ENCODE measurements at regions not wholly inside any gene's neighbourhood (a gene's known extent, or its start where the extent isn't known, plus 50 kb on each side); places are given as distances from the start of the nearest gene placed in this dataset.

DNA sequence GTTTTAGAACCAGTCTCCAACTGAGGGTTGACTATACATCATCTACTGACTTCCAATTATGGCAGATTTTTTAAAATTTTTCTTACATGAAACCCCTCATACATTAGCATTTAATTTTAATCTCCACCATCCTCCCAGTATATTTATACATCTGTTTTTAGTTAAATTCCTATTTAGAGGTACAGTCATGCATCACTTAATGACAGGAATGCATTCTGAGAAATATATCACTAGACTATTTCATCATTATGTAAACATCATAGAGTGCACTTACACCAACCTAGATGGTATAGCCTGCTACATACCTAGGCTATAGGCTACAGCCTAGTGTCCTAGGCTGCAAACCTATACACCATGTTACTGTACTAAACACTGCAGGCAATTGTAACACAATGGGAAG is 316.7 kb upstream of the MARCKS start:
- Histone ChIP-seq H3K9me3 (no peaks in the 10 kb centered on the region), H3K27me3 (no peaks in the 10 kb centered on the region), H3K4me1 (no peaks in the 10 kb centered on the region), H3K27ac (no peak overlapping the region), H3K36me3 (no peaks in the 10 kb centered on the region), H3K4me3 (no peak overlapping the region)
- DNase-seq (ENCODE audit: low spot score in 2 of 2) = no peak
- no peak for TF ChIP-seq POLR2A (IDR thresholded peaks at IDR 0.05)
- TF ChIP-seq POLR2AphosphoS5 (IDR thresholded peaks at IDR 0.05) = no peak
- TF ChIP-seq, protein P1, sequence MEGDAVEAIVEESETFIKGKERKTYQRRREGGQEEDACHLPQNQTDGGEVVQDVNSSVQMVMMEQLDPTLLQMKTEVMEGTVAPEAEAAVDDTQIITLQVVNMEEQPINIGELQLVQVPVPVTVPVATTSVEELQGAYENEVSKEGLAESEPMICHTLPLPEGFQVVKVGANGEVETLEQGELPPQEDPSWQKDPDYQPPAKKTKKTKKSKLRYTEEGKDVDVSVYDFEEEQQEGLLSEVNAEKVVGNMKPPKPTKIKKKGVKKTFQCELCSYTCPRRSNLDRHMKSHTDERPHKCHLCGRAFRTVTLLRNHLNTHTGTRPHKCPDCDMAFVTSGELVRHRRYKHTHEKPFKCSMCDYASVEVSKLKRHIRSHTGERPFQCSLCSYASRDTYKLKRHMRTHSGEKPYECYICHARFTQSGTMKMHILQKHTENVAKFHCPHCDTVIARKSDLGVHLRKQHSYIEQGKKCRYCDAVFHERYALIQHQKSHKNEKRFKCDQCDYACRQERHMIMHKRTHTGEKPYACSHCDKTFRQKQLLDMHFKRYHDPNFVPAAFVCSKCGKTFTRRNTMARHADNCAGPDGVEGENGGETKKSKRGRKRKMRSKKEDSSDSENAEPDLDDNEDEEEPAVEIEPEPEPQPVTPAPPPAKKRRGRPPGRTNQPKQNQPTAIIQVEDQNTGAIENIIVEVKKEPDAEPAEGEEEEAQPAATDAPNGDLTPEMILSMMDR (IDR thresholded peaks at IDR 0.05) = no peak
- intact Hi-C loops (cut with DNase I; ENCODE audit: low total_unique reads) = no loop called here

DNA sequence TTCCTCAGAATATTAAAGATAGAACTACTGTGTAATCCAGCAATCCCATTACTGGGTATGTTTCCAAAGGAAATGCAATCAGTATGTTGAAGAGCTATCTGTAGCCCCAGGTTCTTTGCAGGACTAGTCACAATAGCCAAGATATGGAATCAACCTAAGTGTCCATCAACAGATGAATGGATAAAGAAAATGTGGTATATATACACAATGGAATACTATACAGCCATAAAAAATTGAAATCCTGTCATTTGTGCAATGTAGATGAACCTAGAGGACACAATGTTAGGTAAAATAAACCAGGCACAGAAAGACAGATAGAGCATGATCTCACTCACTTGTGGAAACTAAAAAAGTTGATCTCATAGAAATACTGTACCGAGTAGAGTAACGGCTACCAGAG is 306.0 kb upstream of the MARCKS start:
- Histone ChIP-seq H3K9me3 (no peaks in the 10 kb centered on the region), H3K27ac (no peak overlapping the region), H3K4me3 (no peak overlapping the region), H3K36me3 (no peaks in the 10 kb centered on the region), H3K27me3 (no peaks in the 10 kb centered on the region), H3K4me1 (no peaks in the 10 kb centered on the region)
- DNase-seq (ENCODE audit: low spot score in 2 of 2) = no peak
- no peak for TF ChIP-seq POLR2A (IDR thresholded peaks at IDR 0.05)
- TF ChIP-seq POLR2AphosphoS5 (IDR thresholded peaks at IDR 0.05) = no peak
- TF ChIP-seq, protein P1 (IDR thresholded peaks at IDR 0.05) = no peak
- intact Hi-C loops (cut with DNase I; ENCODE audit: low total_unique reads) = no loop called here

- H3K27ac ChIP-seq = no peak overlapping the region
- H3K36me3 ChIP-seq = no peaks in the 10 kb centered on the region
- TF ChIP-seq POLR2AphosphoS5 (IDR thresholded peaks at IDR 0.05) (no peak), POLR2A (IDR thresholded peaks at IDR 0.05) (no peak)
- TF ChIP-seq, protein P1 (IDR thresholded peaks at IDR 0.05) = no peak
- no peak overlapping the region for H3K4me3 ChIP-seq
- DNase-seq (ENCODE audit: low spot score in 2 of 2) = no peak
- H3K4me1 ChIP-seq = no peaks in the 10 kb centered on the region
- intact Hi-C loops (cut with DNase I; ENCODE audit: low total_unique reads) = no loop called here
- H3K9me3 ChIP-seq = no peaks in the 10 kb centered on the region
- no peaks in the 10 kb centered on the region for H3K27me3 ChIP-seq
These were observed 300.4 kb upstream of the MARCKS start for GRCh38 chr6:113556775-113557174.

DNA sequence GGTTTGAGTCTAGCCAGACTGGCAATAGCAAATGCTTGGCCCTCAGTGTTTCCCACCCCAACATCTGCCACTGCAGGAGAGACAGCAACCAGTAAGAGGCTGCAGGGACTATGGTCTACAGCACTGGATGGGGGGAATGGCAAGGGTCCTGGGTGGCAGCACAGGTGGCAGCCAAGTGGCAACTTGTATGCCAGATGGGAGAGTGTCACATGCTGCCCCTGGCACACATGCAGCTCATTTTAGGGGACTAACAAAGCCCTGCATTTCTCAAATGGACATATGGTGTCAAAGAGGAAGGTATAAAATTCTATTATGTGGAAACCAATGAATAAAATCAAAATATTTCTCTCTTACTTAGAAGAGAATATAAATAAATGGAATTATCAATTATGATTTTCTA is 298.7 kb upstream of the MARCKS start:
- H3K36me3 ChIP-seq = no peaks in the 10 kb centered on the region
- intact Hi-C loops (cut with DNase I; ENCODE audit: low total_unique reads) = no loop called here
- no peaks in the 10 kb centered on the region for H3K4me1 ChIP-seq
- DNase-seq (ENCODE audit: low spot score in 2 of 2) = no peak
- no peak overlapping the region for H3K27ac ChIP-seq
- H3K27me3 ChIP-seq = no peaks in the 10 kb centered on the region
- TF ChIP-seq POLR2AphosphoS5 (IDR thresholded peaks at IDR 0.05) = no peak
- no peak for TF ChIP-seq POLR2A (IDR thresholded peaks at IDR 0.05)
- TF ChIP-seq, protein P1 (IDR thresholded peaks at IDR 0.05) = no peak
- no peaks in the 10 kb centered on the region for H3K9me3 ChIP-seq
- no peak overlapping the region for H3K4me3 ChIP-seq

DNA sequence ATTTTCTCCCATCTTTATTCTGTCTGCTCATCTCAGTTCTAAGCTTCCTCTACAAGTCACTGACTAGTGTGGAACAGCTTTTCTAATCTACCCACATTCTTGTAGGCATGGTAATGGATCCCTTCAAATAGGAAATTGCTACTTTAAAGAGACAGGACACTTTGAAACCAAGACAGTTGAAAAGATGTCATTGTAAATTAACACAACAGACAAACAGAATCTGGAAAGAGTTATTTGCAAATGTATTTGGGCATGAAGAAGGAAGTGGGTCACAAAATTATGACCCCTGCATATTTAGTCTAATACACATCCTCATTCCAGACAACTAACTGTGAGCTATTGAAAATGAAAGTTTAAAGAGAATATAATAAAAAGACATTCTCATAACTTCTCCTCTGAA is 298.2 kb upstream of the MARCKS start:
- Histone ChIP-seq H3K36me3 (no peaks in the 10 kb centered on the region), H3K27ac (no peak overlapping the region), H3K27me3 (no peaks in the 10 kb centered on the region), H3K4me3 (no peak overlapping the region), H3K4me1 (no peaks in the 10 kb centered on the region), H3K9me3 (no peaks in the 10 kb centered on the region)
- intact Hi-C loops (cut with DNase I; ENCODE audit: low total_unique reads) = no loop called here
- TF ChIP-seq POLR2AphosphoS5 (IDR thresholded peaks at IDR 0.05) (no peak), POLR2A (IDR thresholded peaks at IDR 0.05) (no peak)
- TF ChIP-seq, protein P1 (IDR thresholded peaks at IDR 0.05) = no peak
- DNase-seq (ENCODE audit: low spot score in 2 of 2) = no peak
